Trophoblast cell (in vitro differentiated cells and primary cell): ENCODE measurements at regions not wholly inside any gene's neighbourhood (a gene's known extent, or its start where the extent isn't known, plus 50 kb on each side); places are given as distances from the start of the nearest gene placed in this dataset.

Source experiments
- DNase-seq, 2 donors: peaks; one replicate each; pipeline ENCODE4 v3.0.0-alpha.2; 2016
- H2AFZ ChIP-seq: 2 replicates; pipeline ENCODE4 v1.6.1; 2013; ENCODE audit warnings: low read length, moderate library complexity, mild to moderate bottlenecking; ENCODE audit not compliant: insufficient read depth, poor library complexity
- H2AK5ac ChIP-seq: 2 replicates; pipeline ENCODE4 v1.6.1; 2013; ENCODE audit warnings: mild to moderate bottlenecking, low read length
- H2BK120ac ChIP-seq: 2 replicates; pipeline ENCODE4 v1.6.1; 2013; ENCODE audit warnings: low read length, mild to moderate bottlenecking, moderate library complexity; ENCODE audit not compliant: insufficient read depth, poor library complexity
- H2BK12ac ChIP-seq: 2 replicates; pipeline ENCODE4 v1.6.1; 2013; ENCODE audit warnings: mild to moderate bottlenecking, low read length, moderate library complexity
- H2BK5ac ChIP-seq: 2 replicates; pipeline ENCODE4 v1.6.1; 2013; ENCODE audit warnings: low read length, low read depth, moderate library complexity, mild to moderate bottlenecking; ENCODE audit not compliant: poor library complexity
- H3K14ac ChIP-seq: 2 replicates; pipeline ENCODE4 v1.6.1; 2013; ENCODE audit warnings: mild to moderate bottlenecking, low read length
- H3K18ac ChIP-seq: 2 replicates; pipeline ENCODE4 v1.6.1; 2013; ENCODE audit warnings: mild to moderate bottlenecking, low read length
- H3K23ac ChIP-seq: 2 replicates; pipeline ENCODE4 v1.6.1; 2013; ENCODE audit warnings: low read length
- H3K27ac ChIP-seq: 2 replicates; pipeline ENCODE4 v1.5.1; 2013; ENCODE audit warnings: low read depth, mild to moderate bottlenecking, inconsistent platforms, low read length, moderate library complexity
- H3K27me3 ChIP-seq: 2 replicates; pipeline ENCODE4 v1.6.1; 2013; ENCODE audit warnings: inconsistent platforms, mild to moderate bottlenecking, low read length, moderate library complexity; ENCODE audit not compliant: insufficient read depth
- H3K36me3 ChIP-seq, 2 experiments: 1 replicate in 1 of 2; 2 replicates in 1 of 2; pipeline ENCODE4 v1.6.1; 2013; ENCODE audit warnings: low read length in 2 of 2, mild to moderate bottlenecking in 2 of 2, moderate library complexity in 1 of 2; ENCODE audit not compliant: insufficient read depth in 2 of 2, control insufficient read depth in 1 of 2
- H3K4ac ChIP-seq: 2 replicates; pipeline ENCODE4 v1.6.1; 2013; ENCODE audit warnings: low read depth, mild to moderate bottlenecking, low read length, moderate library complexity
- H3K4me1 ChIP-seq, 2 experiments: 1 replicate in 1 of 2; 2 replicates in 1 of 2; pipeline ENCODE4 v1.6.1; 2013; ENCODE audit warnings: low read length in 2 of 2, mild to moderate bottlenecking in 2 of 2, moderate library complexity in 1 of 2; ENCODE audit not compliant: insufficient read depth in 2 of 2, control insufficient read depth in 1 of 2
- H3K4me2 ChIP-seq: 2 replicates; pipeline ENCODE4 v1.6.1; 2013; ENCODE audit warnings: inconsistent platforms, mild to moderate bottlenecking, low read length, moderate library complexity
- H3K4me3 ChIP-seq: 2 replicates; pipeline ENCODE4 v1.5.1; 2013; ENCODE audit warnings: mild to moderate bottlenecking, low read depth, low read length, inconsistent platforms
- H3K79me1 ChIP-seq: one replicate; pipeline ENCODE4 v1.6.1; 2013; ENCODE audit warnings: low read length
- H3K79me2 ChIP-seq: 2 replicates; pipeline ENCODE4 v1.6.1; 2013; ENCODE audit warnings: low read length, mild to moderate bottlenecking; ENCODE audit not compliant: control insufficient read depth, insufficient read depth, poor library complexity
- H3K9ac ChIP-seq: 2 replicates; pipeline ENCODE4 v1.6.1; 2013; ENCODE audit warnings: mild to moderate bottlenecking, low read length
- H3K9me3 ChIP-seq: 2 replicates; pipeline ENCODE4 v1.6.1; 2013; ENCODE audit warnings: low read depth, mild to moderate bottlenecking, control low read depth, inconsistent platforms, low read length; ENCODE audit not compliant: insufficient read depth
- H4K12ac ChIP-seq: 2 replicates; pipeline ENCODE4 v1.6.1; 2013; ENCODE audit warnings: low read depth, mild to moderate bottlenecking, low read length, moderate library complexity
- H4K8ac ChIP-seq: 2 replicates; pipeline ENCODE4 v1.6.1; 2013; ENCODE audit warnings: low read depth, mild to moderate bottlenecking, low read length, moderate library complexity
- H4K91ac ChIP-seq: one replicate; pipeline ENCODE4 v1.6.1; 2013; ENCODE audit warnings: low read depth, mild to moderate bottlenecking, low read length, moderate library complexity
- WGBS: extraction: QIAGEN DNeasy Blood & Tissue Kit; methylation state at CpG from one replicate; pipeline ENCODE4 v1.1.7; 2013; ENCODE audit warnings: missing lambda C conversion rate; ENCODE audit not compliant: insufficient read length, insufficient coverage; ENCODE audit errors: extremely low coverage; 5-methylcytosine and 5-hydroxymethylcytosine counted together

DNA sequence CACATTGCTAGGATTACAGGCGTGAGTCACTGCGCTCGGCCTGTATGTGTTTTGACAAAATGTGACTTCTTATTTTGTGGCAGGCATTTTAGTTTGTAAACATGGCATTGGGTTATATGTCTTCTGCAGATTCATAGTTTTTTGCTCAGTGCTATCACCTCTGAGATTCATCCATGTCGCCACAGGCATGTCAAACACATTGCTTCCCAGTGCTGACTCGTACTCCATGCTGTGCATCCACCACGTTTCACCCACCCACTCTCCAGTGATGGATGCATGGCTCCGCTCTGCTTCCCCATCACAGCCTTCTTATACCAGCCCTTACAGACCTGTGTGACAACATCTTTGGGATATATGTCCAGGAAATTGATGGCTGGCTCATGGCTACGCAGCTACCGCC lies 158.8 kb downstream of the GAS1 start:
- Histone ChIP-seq H2BK12ac (no peak overlapping the region), H3K36me3 (no peaks in the 10 kb centered on the region), H3K23ac (no peak overlapping the region), H2AFZ (no peak overlapping the region), H4K12ac (no peak overlapping the region), H3K4me2 (no peak overlapping the region), H2BK120ac (no peak overlapping the region), H3K27me3 (no peaks in the 10 kb centered on the region), H3K9ac (no peak overlapping the region), H3K9me3 (no peaks in the 10 kb centered on the region), H3K27ac (no peak overlapping the region), H2BK5ac (no peak overlapping the region), H3K18ac (no peak overlapping the region), H3K14ac (no peak overlapping the region), H3K79me2 (no peaks in the 10 kb centered on the region), H4K91ac (no peak overlapping the region), H3K4me1 (peaks cover 0 to 2% of the 10 kb centered on the region in 2 experiments), H4K8ac (no peak overlapping the region), H3K79me1 (no peaks in the 10 kb centered on the region), H3K4ac (no peak overlapping the region), H2AK5ac (no peak overlapping the region), H3K4me3 (no peak overlapping the region)
- no peak for DNase-seq
- no CpG with 5 or more reads among the region's 9 CpGs for WGBS

DNA sequence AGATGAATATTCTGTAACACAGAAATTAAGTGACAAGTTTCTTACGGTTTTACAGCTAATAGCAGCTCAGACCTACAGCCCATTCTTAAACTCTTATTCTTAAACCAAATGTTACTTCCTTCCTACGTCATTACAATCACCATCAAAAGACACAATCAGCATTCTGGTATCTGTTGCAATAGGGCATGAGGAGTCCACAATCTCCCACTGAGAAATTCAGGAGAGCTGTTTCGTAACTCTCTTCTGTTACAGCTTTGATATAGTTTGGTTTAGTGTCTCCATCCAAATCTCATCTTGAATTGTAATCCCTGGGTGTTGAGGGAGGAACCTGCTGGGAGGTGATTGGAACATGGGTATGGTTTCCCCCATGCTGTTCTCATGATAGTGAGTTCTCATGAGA lies 163.4 kb downstream of the GAS1 start:
- H4K8ac ChIP-seq = no peak overlapping the region
- no peak overlapping the region for H2AK5ac ChIP-seq
- no peak overlapping the region for H3K14ac ChIP-seq
- H3K79me2 ChIP-seq = no peaks in the 10 kb centered on the region
- H3K9ac ChIP-seq = no peak overlapping the region
- no peak overlapping the region for H3K27ac ChIP-seq
- no peak overlapping the region for H3K4ac ChIP-seq
- no peak overlapping the region for H4K91ac ChIP-seq
- no peak overlapping the region for H3K4me3 ChIP-seq
- peaks cover 0 to 2% of the 10 kb centered on the region in 2 experiments for H3K4me1 ChIP-seq
- H3K9me3 ChIP-seq = no peaks in the 10 kb centered on the region
- H2BK120ac ChIP-seq = no peak overlapping the region
- no peaks in the 10 kb centered on the region for H3K27me3 ChIP-seq
- H2BK5ac ChIP-seq = no peak overlapping the region
- 100% methylated on average over 1 of the region's 3 CpGs for WGBS
- DNase-seq = peak in 1 of 2 donors; percentile 61
- H2AFZ ChIP-seq = no peak overlapping the region
- no peak overlapping the region for H2BK12ac ChIP-seq
- H3K4me2 ChIP-seq = no peak overlapping the region
- no peaks in the 10 kb centered on the region for H3K79me1 ChIP-seq
- no peak overlapping the region for H3K23ac ChIP-seq
- H3K18ac ChIP-seq = no peak overlapping the region
- no peak overlapping the region for H4K12ac ChIP-seq
- no peaks in the 10 kb centered on the region for H3K36me3 ChIP-seq

GRCh38 chr9:86782831-86783230 lies 164.5 kb downstream of the GAS1 start:
- Histone ChIP-seq H3K27me3 (no peaks in the 10 kb centered on the region), H3K36me3 (no peaks in the 10 kb centered on the region), H3K79me2 (no peaks in the 10 kb centered on the region), H3K18ac (no peak overlapping the region), H3K9me3 (no peaks in the 10 kb centered on the region), H2BK120ac (no peak overlapping the region), H4K12ac (no peak overlapping the region), H4K91ac (no peak overlapping the region), H3K23ac (no peak overlapping the region), H2AFZ (no peak overlapping the region), H3K4me3 (no peak overlapping the region), H2BK12ac (no peak overlapping the region), H3K4ac (no peak overlapping the region), H3K9ac (no peak overlapping the region), H3K4me1 (peaks cover 0 to 2% of the 10 kb centered on the region in 2 experiments), H2AK5ac (no peak overlapping the region), H3K79me1 (no peaks in the 10 kb centered on the region), H3K27ac (no peak overlapping the region), H3K14ac (no peak overlapping the region), H4K8ac (no peak overlapping the region), H3K4me2 (no peak overlapping the region), H2BK5ac (no peak overlapping the region)
- DNase-seq = no peak
- WGBS = no CpG with 5 or more reads among the region's 2 CpGs

- Histone ChIP-seq H2AK5ac (no peak overlapping the region), H3K27me3 (no peaks in the 10 kb centered on the region), H3K4me2 (no peak overlapping the region), H4K91ac (no peak overlapping the region), H2AFZ (no peak overlapping the region), H3K36me3 (no peaks in the 10 kb centered on the region), H3K4ac (no peak overlapping the region), H3K9me3 (no peaks in the 10 kb centered on the region), H3K4me3 (no peak overlapping the region), H3K14ac (no peak overlapping the region), H3K9ac (no peak overlapping the region), H3K18ac (no peak overlapping the region), H4K12ac (no peak overlapping the region), H3K4me1 (no peaks in the 10 kb centered on the region), H3K27ac (no peak overlapping the region), H3K23ac (no peak overlapping the region), H3K79me1 (no peaks in the 10 kb centered on the region), H2BK12ac (no peak overlapping the region), H3K79me2 (no peaks in the 10 kb centered on the region), H4K8ac (no peak overlapping the region), H2BK5ac (no peak overlapping the region), H2BK120ac (no peak overlapping the region)
- DNase-seq = no peak
- WGBS = no CpG with 5 or more reads among the region's 3 CpGs
Observed at GRCh38 chr9:86778761-86779160, 168.5 kb downstream of the GAS1 start.
